HG03097 (cell line): ENCODE measurements at regions not wholly inside any gene's neighbourhood (a gene's known extent, or its start where the extent isn't known, plus 50 kb on each side); places are given as distances from the start of the nearest gene placed in this dataset.

ENCODE experiments used
- ATAC-seq: cut with Tn5 transposase; IDR thresholded peaks from one replicate; pipeline ENCODE4 v1.9.1; 2021; ENCODE audit not compliant: unreplicated experiment, low FRiP score

DNA sequence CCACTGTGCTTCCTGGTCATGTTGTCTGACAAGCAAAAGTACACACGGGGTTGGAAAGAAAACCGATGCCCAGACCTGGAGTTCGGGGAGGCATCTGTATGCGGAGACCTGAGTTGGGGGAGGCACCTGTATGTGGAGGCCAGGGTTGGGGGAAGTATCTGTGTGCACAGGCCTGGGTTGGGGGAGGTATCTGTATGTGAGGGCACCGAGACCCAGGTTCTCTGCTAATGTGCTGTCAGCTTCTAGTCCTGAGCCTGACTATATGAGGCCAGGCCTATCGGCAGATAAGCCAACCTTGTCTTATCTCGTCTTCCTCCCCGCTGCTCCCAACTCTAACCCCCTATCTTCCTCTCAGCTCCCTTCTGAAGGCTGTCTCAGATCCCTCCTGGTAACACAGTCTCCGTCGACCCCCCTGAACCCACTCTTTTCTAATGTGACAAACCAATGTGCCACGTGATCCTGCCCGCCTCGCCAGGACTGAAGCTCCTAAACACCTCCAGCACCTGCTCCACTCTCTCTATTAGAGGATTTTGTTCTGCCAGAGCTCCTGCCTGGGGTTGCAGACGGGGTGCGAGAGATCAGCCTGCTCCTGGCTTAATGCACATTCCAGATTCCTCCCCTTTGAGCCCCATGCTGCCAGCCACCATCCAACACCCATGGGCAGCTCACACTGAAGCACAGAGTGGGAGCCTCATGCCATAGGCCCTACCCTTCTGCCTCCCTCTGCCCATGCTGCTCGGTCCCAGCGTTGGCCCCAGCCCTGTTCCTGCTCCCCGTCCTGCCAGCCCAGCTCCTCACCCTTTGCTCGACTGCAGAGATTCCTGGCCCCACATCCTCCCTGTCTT, 188.4 kb downstream of the SH3BP4 start:
- ATAC-seq: no peak

DNA sequence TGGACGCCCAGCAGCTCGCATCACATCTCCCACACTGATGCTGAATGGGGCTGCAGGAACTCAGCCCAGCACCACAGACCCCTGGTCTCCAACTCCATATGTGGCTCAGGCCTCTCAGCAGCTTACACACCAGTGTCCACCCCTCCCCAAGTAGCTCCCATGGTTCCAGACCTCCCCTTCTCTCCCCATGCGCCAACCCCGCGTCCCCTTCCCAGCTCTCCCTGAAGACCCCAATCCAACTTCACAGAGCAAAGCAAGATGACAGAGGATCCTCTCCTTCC, 188.9 kb downstream of the SH3BP4 start:
- ATAC-seq: no peak

DNA sequence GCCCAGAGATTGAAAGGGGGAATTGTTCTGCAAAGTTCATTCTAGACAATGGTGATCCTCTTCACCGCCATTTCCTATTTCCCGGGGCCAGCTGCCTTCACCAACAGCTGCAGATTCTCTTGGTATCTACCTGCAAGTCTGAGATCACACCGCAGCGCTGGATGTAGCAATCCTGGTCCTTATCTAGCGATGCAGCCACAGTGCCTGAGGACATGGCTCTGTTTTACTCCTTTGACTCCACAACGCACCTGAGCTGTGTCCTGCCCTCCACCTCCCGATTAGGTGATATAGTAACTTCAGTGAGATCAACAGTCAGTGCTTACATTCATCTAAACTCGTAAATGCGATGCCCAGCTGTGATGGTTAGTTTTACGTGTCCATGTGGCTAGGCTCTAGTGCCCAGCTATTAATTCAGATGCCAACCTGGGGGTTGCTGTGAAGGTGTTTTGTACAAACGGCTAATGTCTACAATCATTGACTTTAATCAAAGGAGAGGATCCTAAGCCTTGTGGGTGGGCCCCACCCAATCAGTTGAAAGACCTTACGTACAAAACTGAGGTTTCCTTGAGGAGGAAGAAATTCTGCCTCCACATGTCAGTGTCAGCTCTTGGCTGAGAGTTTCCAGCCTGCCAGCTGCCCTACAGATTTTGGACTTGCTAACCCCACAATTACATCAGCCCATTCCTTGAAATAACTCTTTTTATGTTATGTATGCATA, 189.8 kb downstream of the SH3BP4 start:
- ATAC-seq: no peak

DNA sequence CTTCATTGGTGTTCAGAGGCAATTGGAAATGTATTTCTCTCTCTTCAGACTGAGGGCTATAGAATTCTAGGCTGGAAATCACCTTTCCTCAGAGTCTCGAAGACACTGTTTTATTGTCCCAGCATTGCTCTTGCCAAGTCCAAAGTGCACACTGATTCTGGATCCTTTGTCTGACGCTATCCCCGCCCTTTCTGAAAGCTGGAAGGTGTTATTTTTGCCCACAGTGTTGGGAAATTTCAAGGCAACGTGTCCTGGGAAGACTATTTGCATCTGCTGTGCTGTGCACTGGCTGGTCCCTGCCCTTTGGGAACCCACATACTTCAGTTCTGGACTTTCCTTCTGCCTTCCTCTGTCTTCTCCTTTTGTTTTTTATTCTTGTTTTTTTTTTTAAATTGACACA, 190.8 kb downstream of the SH3BP4 start:
- ATAC-seq: no peak

DNA sequence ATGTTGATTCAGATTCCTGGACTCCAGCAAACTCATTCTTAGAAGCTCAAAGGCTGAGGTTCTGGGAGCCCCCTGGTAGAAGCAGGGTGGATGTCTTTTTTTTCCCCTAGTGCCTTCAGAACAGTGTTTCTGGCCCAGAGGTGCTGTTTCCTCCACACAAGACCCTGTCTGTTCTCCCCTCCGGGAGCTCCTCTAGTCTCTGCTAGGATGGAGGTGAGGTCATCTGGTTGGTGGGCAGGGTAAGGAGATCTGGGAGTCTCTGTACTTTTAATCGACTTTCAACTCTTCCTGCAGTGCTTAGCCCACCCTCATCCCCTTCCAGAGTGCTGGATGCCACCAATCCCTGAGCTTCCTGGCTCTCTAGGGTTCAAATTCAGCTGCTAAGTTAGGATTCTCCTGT, 192.0 kb downstream of the SH3BP4 start:
- no peak for ATAC-seq

DNA sequence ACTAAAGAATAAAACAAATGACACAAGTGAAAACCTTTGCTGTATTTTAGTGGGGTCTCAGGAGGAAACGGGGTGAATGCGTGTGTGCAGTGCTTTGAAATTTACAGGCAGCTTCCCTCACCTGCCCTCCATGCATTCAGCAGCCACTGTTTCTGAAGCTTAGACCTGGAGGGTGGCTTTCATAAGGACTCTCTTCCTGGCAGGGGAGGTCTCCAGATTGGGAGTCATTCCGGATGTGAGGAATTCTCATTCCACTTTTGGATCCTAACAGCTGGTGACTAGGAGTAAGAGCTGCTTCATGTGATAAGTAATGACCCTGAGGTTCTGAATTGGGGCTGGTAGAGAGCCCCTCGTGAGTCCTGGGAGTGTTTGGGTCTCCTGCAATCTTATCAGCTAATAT, 192.5 kb downstream of the SH3BP4 start:
- no peak for ATAC-seq

DNA sequence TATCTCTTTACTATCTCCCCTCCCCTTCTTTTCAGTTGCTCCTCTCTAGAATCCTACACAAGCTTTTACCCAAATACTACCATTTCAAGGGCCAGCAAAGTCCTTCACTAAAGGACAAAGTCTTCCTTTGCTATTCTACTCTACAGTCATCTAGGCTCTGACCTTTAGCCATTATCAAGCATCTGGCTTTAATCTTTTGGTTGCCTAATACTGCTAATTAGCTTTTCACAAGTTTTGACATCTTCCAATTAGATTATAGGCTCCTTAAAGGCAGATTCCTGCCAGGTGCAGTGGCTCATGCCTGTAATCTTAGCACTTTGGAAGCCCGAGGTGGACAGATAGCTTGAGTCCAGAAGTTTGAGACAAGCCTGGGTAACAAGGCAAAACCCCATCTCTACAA, 194.4 kb downstream of the SH3BP4 start:
- ATAC-seq: no peak

DNA sequence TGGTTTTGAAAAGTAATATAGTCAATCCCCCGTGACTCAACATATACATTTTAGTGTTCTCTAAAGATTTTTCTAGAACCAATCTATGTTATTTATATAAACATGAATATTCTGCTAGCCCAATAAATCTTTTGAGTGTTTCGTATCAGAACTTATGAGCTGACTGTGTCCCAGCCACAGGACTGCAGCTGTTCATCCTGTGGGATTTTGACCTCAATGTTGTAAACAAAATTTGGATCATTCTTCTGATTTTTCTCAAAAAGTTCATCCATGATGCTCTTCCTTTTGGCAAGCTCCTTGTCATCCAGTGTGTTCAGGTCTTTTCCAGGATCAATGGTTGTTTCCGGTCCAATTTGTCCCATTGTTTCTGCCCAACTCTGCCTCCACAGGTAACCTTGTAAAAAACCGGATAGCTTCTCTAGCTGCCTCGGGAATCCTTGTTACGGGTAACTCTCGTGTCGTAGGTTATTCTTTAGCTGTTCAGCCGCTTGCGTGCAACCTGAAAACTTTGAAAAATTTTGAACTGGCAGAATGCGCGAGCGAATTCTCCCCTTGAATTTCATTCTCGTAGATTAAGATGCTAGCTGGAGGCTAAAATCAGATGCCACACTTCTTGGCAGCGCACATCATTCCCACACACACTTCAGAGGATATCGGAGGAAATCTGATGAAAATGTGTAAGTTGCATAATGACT, 195.2 kb downstream of the SH3BP4 start:
- ATAC-seq: no peak

DNA sequence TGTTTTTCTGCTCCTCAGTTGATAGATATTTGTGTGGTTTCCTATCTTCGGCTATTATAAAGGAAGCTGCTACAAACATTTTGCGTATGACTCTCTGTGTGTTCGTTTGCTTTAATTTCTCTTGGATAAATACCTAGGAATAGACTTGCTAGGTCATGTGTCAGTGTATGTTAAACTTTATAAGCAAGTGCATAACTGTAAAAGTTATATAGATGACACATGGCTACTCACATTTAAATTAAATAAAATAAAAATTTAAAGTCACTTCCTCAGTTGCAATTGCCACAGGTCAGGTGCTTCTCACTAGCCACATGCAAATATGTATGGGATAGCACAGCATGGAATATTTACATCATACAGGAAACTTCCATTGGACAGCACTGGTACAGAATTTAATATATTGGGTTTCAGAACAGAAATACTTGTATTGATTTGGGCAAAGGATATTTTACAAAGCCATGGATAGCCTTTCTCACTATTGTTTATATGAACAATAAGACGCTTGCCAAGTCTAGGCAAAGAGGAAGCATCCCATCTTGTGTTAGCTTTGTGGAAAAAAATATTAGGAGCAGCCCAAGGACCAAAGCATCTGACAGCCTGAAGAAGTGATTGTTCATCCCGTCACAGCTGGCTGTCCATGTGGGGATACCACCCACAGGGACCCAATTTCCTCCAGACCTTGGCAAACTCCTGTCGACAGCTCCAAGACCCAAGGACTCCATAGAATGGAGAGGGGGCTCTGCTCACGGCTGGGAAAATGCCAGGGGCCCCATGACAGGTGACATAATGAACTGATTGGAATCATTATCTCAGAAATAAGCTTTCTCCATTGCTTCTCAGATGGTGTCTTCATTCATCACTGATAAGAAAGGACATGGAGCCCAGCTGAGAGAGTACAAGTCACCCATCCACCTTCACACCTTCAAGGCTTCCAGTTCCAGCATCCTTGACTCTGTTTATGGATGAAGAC, 196.7 kb downstream of the SH3BP4 start:
- ATAC-seq: no peak

DNA sequence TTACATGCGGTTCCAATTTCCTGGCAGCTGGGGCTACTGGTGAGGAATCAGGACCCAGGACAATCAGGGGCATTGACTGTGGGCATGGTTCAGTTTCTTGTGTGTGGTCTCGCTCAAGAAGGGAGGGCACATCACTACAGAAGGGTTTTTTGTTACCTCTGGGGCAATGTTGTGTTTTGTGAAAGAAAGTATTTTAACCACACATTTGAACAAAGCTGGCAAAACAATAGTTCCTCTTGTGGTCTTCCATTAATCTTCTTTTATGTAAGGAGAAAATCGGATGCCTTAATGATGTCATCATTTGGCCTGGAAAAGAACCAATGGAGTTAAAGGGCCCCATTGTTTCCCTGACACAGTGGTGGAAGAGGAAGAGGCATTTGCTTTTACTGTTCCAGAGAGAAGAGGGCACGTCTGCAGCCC, 197.4 kb downstream of the SH3BP4 start:
- ATAC-seq: no peak

DNA sequence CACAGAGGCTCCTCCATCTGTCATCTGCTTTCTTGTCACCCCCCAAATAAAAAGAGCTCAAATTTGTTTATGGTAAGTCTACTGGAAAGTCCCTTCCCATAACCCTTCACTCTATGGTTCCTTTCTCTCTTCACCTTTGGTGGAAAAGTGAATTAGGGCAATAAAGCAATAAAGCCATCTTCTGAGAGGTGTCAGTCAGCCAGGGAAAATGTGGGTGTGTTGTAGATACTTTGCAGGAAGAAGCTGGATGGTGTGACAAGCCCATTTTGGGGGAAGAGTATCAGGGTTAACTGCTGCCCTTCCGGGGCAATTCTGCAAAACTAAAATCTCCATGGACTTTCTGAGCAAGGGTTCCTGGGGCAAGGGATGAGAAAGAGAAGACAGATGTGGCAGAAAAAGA, 197.9 kb downstream of the SH3BP4 start:
- no peak for ATAC-seq

DNA sequence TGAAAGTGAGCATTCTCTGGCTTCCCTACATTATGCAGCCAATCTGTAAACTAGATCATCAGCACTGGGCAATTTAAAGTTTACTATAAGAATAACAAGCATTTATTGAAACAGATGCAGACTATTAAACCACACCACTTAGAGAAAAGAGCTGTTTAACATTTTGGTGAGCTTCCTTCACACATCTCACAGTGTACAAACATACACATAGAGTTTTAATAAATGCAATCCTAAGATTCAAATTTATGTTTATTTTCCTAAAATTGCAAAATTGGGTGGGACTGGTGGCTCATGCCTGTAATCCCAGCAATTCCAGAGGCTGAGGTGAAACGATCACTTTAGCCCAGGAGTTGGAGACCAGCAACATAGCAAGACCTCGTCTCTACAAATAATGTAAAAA, 199.3 kb downstream of the SH3BP4 start:
- no peak for ATAC-seq

DNA sequence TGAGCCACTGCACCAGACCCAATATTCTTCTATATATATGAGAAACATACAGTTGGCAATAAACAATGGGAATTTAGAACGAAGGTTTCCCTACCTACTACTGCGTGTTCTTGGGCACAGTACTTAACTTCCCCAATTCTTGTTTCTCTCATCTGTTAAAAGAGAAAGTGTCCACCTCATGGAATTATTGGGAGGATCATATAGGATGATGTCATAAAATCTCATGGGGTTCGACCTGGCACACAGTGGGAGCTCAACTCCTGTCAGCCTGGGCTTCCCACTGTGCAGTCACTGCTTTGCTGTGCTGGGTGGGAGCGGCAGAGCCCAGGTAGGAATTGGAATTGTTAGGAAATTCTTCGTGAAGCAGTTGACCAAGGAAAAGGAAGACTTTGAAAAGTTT, 203.3 kb downstream of the SH3BP4 start:
- ATAC-seq: no peak

DNA sequence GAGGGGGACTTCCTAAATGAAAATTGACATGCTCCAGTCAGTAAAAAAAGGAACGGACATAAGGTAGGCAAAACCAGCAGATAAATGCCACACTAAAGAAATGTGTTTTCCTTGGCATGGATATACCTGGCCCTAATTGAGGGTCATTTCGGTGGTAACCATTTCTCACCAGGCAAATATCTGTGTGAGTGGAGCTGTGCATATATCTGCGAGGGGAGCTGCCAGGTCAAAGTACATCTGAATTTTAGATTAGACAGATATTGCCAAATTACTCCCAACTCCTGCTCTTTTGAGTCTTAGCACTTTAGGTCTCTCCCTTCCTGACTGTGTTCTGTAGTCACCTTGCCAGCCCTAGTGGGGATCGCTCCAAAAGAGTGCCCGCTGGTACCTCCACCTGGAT, 204.2 kb downstream of the SH3BP4 start:
- ATAC-seq: no peak

DNA sequence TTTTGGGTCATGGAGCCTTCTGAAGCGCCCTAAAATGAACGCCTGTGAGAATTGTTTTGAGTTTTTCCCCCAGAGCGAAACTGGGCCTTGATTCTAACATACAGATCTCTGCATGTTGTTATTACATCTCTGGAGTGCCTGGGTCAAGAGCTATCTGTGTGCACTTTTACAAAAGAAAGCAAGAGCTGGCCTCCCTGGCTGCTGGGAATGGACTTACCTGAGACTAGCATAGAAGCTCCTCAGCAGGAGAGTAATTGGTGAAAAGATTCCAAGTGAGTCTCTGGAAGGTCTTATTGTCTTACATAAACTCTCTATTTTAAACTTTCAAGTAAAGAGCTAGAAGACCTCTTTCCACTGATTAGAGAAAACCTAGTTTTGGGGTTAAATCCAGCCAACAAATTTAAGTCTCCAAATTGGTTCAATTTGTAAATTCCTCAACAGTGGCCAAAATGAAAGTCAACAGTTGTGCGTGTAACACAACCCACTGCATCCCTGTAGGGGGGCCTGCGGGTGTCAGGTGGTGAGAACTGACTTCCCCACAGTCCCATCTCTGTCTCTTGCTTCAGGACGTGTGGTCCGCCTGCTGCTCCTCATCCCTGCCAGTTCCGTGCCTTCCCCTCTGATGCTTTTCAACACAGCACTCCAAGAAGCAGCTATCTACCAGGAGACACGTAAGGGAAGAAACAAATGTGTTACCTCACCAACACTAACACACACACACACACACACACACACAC, 206.1 kb downstream of the SH3BP4 start:
- no peak for ATAC-seq

DNA sequence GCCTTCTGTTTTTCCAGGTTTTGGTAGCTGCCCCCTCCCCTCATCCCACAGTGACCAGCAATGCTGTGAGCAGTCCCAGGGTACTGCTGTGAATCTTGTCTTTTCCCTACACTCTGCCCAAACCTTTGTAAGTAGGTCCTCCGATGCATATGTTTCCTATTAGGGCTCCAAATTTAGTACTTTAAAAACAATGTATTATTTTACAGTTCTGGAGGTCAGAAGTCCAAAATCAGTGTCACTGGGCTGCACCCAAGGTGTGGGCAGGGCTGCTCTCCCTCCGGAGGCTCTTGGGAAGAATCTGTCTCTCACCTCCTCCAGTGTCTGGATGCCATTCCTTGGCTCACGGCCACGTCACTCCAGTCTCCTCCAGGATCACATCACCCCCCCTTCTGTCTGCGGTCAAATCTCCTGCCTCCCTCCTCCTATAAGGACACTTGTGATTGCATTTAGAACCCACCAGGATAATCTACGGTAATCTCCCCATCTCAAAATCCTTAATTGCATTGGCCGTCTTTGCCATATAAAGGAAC, 208.5 kb downstream of the SH3BP4 start:
- ATAC-seq: no peak

DNA sequence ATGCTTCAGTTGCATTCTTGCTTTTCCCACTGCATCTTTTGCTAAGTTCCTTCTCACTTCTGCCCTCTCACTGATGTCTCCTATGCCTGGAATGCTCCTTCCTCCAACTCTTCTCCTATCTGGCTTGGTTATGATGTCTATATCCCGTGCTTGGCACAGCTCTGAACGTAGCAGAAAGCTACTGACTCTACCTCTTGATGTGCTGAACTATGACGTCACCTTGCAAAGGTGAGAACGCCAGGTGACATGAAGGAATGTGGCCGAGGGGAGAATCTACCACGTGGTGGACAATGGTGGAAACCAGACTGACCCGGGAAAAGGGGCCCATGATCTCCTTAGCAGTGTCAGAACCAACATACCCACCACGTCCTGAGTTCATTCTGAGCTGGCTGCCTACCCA, 209.7 kb downstream of the SH3BP4 start:
- no peak for ATAC-seq

DNA sequence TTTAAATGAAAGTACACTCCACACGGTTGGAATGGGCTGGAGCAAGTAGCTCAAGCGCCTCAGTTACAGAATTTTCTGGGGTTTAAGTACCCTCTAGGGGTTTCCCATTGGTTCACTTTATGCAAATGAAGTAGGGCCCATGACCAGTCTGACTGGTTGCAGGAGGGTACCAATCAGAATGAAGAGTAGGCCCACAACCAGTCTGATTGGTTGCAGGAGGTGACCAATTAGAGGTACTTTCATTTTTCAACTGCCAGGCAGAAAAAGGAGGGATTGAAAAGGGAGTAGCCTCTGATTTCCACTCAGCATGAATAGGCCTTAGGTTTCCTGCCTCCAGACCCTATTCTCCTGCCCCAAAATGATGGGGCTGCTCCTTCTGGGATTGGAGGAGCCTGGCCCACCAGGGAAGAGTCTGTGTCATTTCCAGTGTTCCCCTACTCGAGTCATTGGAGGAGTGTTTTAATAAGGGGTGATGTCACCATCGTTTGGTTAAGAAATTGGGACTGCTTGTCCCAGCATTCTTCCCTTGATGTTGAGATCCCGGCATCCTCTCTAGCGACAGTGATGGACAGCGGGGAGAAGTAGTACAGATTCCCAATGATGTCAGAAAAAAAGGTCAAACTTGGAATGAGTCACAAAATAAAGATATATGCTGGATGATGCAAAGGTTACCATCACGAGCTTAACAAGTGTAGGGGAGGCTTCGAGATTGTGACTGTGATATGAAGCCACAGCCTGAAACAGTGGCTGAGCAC, 210.4 kb downstream of the SH3BP4 start:
- ATAC-seq: no peak

DNA sequence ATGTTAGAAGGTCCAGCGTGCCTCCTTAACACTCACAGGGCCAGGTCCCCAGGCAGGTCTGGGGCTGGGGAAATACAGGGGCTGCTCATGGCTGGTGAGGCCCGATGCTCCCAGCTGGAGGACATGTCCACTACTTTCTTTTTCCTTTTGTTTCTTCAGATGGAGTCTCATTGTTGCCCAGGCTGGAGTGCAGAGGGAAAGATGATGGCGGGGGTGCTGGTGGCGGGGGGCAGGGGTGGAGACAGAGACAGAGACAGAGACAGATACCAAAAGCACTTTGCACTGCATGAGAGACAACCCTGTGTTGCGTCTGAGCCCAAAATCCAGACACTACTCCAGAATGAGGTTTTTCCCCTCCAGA, 211.0 kb downstream of the SH3BP4 start:
- ATAC-seq: no peak
